ENCODE measurements at regions not wholly inside any gene's neighbourhood (a gene's known extent, or its start where the extent isn't known, plus 50 kb on each side); places are given as distances from the start of the nearest gene placed in this dataset.

GRCh38 chr10:131760416-131761166 lies 140.2 kb upstream of the PPP2R2D start:
- no peak for DNase-seq

GRCh38 chr10:131762789-131763696 lies 137.8 kb upstream of the PPP2R2D start:
- no peak for DNase-seq

- DNase-seq: no peak
Measured at GRCh38 chr10:131764929-131765328, 135.9 kb upstream of the PPP2R2D start.

- no peak for DNase-seq
Measured at GRCh38 chr10:131766096-131766495, 134.7 kb upstream of the PPP2R2D start.

- DNase-seq: no peak
Measured at GRCh38 chr10:131767716-131768115, 133.1 kb upstream of the PPP2R2D start.

GRCh38 chr10:131769571-131770410 lies 131.0 kb upstream of the PPP2R2D start:
- DNase-seq: no peak

GRCh38 chr10:131770946-131771633 lies 129.7 kb upstream of the PPP2R2D start:
- DNase-seq: no peak

- DNase-seq: no peak
Measured at GRCh38 chr10:131771634-131772358, 129.0 kb upstream of the PPP2R2D start.

GRCh38 chr10:131772441-131772840 lies 128.4 kb upstream of the PPP2R2D start:
- DNase-seq: no peak

GRCh38 chr10:131773370-131774343 lies 127.2 kb upstream of the PPP2R2D start:
- DNase-seq: no peak

- no peak for DNase-seq
Measured at GRCh38 chr10:131774681-131775085, 126.1 kb upstream of the PPP2R2D start.

GRCh38 chr10:131775433-131775832 lies 125.4 kb upstream of the PPP2R2D start:
- no peak for DNase-seq

GRCh38 chr10:131775833-131776232 lies 125.0 kb upstream of the PPP2R2D start:
- no peak for DNase-seq

GRCh38 chr10:131776496-131776895 lies 124.3 kb upstream of the PPP2R2D start:
- DNase-seq: no peak

GRCh38 chr10:131777162-131777561 lies 123.6 kb upstream of the PPP2R2D start:
- DNase-seq: no peak

GRCh38 chr10:131777921-131778320 lies 122.9 kb upstream of the PPP2R2D start:
- no peak for DNase-seq

GRCh38 chr10:131778385-131778784 lies 122.4 kb upstream of the PPP2R2D start:
- no peak for DNase-seq

- no peak for DNase-seq
Measured at GRCh38 chr10:131778842-131779241, 122.0 kb upstream of the PPP2R2D start.

GRCh38 chr10:131779661-131780394 lies 121.0 kb upstream of the PPP2R2D start:
- no peak for DNase-seq

- no peak for DNase-seq
Measured at GRCh38 chr10:131781076-131781475, 119.7 kb upstream of the PPP2R2D start.

All from KG1 (cell line).